H1 (cell line): ENCODE measurements at regions not wholly inside any gene's neighbourhood (a gene's known extent, or its start where the extent isn't known, plus 50 kb on each side); places are given as distances from the start of the nearest gene placed in this dataset.

Experiments
- CTCF ChIA-PET: fragments of 300-600 bp; sonication (Branson Sonifier 250); formaldehyde crosslinking; loops from one replicate; lab custom pipeline; 2021; ENCODE audit not compliant: partially characterized antibody; lab: Charles Lee
- POLR2A ChIA-PET: fragments of 300-600 bp; sonication (Branson Sonifier 250); formaldehyde crosslinking; loops from one replicate; lab custom pipeline; 2021; ENCODE audit warnings: inconsistent platforms; ENCODE audit not compliant: partially characterized antibody; lab: Charles Lee
- DNase-seq, 2 experiments: peaks; one replicate each; pipeline versions ENCODE4 v3.0.0 to v3.0.0-alpha.2; 2010 to 2022; ENCODE audit warnings: low spot score in 2 of 2, low read depth in 1 of 2, mixed read lengths in 1 of 2
- FAIRE-seq: peaks from 2 replicates; lab custom pipeline; 2011; peaks lifted over from hg19 to GRCh38; lab: Jason Lieb, UNC
- H2AFZ ChIP-seq: 2 replicates; pipeline ENCODE4 v1.8.1; 2012; ENCODE audit warnings: low read length, inconsistent platforms
- H2AK5ac ChIP-seq: 2 replicates; pipeline ENCODE4 v1.6.1; 2013; ENCODE audit warnings: low read depth, low read length
- H2BK120ac ChIP-seq: replicated peaks from 2 replicates; pipeline ENCODE3; 2013; ENCODE audit warnings: low read depth, low read length, inconsistent platforms
- H2BK12ac ChIP-seq: 2 replicates; pipeline ENCODE4 v1.6.1; 2013; ENCODE audit warnings: low read depth, low read length
- H2BK15ac ChIP-seq: 2 replicates; pipeline ENCODE4 v1.6.1; 2013; ENCODE audit warnings: low read length
- H2BK20ac ChIP-seq: 2 replicates; pipeline ENCODE4 v1.6.1; 2013; ENCODE audit warnings: low read length
- H2BK5ac ChIP-seq: 2 replicates; pipeline ENCODE4 v1.6.1; 2013; ENCODE audit warnings: low read depth, low read length
- H3K14ac ChIP-seq: 2 replicates; pipeline ENCODE4 v1.6.1; 2013; ENCODE audit warnings: inconsistent platforms; ENCODE audit not compliant: insufficient read length
- H3K18ac ChIP-seq: 2 replicates; pipeline ENCODE4 v1.6.1; 2013; ENCODE audit warnings: low read length; ENCODE audit errors: extremely low read depth
- H3K23ac ChIP-seq: 2 replicates; pipeline ENCODE4 v1.6.1; 2013; ENCODE audit warnings: inconsistent platforms; ENCODE audit not compliant: insufficient read length
- H3K23me2 ChIP-seq: 2 replicates; pipeline ENCODE4 v1.6.1; 2013; ENCODE audit warnings: low read depth, low read length
- H3K27ac ChIP-seq: 2 replicates; pipeline ENCODE4 v1.6.1; 2011; ENCODE audit warnings: low read depth, low read length, inconsistent platforms
- H3K27me3 ChIP-seq, 4 experiments: replicated peaks in 1 of 4; 1 replicate in 1 of 4; 2 replicates in 3 of 4; pipeline versions ENCODE4 v1.6.1 to v1.8.1; 2011 to 2013; ENCODE audit warnings: low read length in 3 of 4, mild to moderate bottlenecking in 3 of 4, inconsistent platforms in 2 of 4, mixed read lengths in 2 of 4, moderate library complexity in 1 of 4; ENCODE audit not compliant: control insufficient read depth in 3 of 4, insufficient read depth in 3 of 4; ENCODE audit errors: extremely low read depth in 1 of 4
- H3K36me3 ChIP-seq, 4 experiments: 2 replicates each; pipeline versions ENCODE4 v1.6.1 to v1.8.1; 2011 to 2013; ENCODE audit warnings: mild to moderate bottlenecking in 4 of 4, low read length in 3 of 4, moderate library complexity in 2 of 4, control low read depth in 1 of 4, inconsistent platforms in 1 of 4; ENCODE audit not compliant: insufficient read depth in 4 of 4, control insufficient read depth in 2 of 4
- H3K4ac ChIP-seq: replicated peaks from 2 replicates; pipeline ENCODE3; 2013; ENCODE audit warnings: low read length, low read depth, mixed read lengths, inconsistent platforms; ENCODE audit not compliant: insufficient read length
- H3K4me1 ChIP-seq, 4 experiments: replicated peaks in 1 of 4; 1 replicate in 1 of 4; 2 replicates in 3 of 4; pipeline versions ENCODE4 v1.6.1 to v1.8.1; 2011 to 2013; ENCODE audit warnings: low read length in 3 of 4, inconsistent platforms in 2 of 4, mixed read lengths in 1 of 4; ENCODE audit not compliant: insufficient read depth in 4 of 4, control insufficient read depth in 3 of 4
- H3K4me2 ChIP-seq, 2 experiments: 2 replicates each; pipeline versions ENCODE4 v1.6.1 to v1.8.1; 2011 to 2013; ENCODE audit warnings: low read depth in 2 of 2, low read length in 2 of 2, control low read depth in 1 of 2, inconsistent platforms in 1 of 2, mild to moderate bottlenecking in 1 of 2; ENCODE audit not compliant: insufficient read depth in 1 of 2
- H3K4me3 ChIP-seq, 4 experiments: fragments of 200-600, 300-600 bp in 1 of 4; sonication (generic), shearing (Covaris generic), sonication (Bioruptor Twin) in 1 of 4; 2 replicates each; pipeline versions ENCODE4 v1.5.1 to v1.8.1; 2011 to 2016; ENCODE audit warnings: low read length in 4 of 4, low read depth in 3 of 4, control low read depth in 2 of 4, inconsistent platforms in 2 of 4, mild to moderate bottlenecking in 2 of 4, mixed read lengths in 1 of 4, moderate library complexity in 1 of 4; ENCODE audit not compliant: insufficient read depth in 2 of 4; ENCODE audit errors: extremely low read depth in 1 of 4
- H3K56ac ChIP-seq: replicated peaks from 2 replicates; pipeline ENCODE3; 2013; ENCODE audit warnings: low read depth, mild to moderate bottlenecking, mixed read lengths, low read length, inconsistent platforms; ENCODE audit not compliant: insufficient read length
- H3K79me1 ChIP-seq: 2 replicates; pipeline ENCODE4 v1.6.1; 2013; ENCODE audit warnings: low read depth, low read length, control low read depth
- H3K79me2 ChIP-seq, 2 experiments: 2 replicates each; pipeline versions ENCODE4 v1.6.1 to v1.8.1; 2012 to 2013; ENCODE audit warnings: low read length in 2 of 2, mild to moderate bottlenecking in 2 of 2, inconsistent platforms in 1 of 2; ENCODE audit not compliant: insufficient read depth in 2 of 2, control insufficient read depth in 1 of 2
- H3K9ac ChIP-seq, 4 experiments: replicated peaks in 1 of 4; 1 replicate in 1 of 4; 2 replicates in 3 of 4; pipeline versions ENCODE4 v1.6.1 to v1.8.1; 2011 to 2013; ENCODE audit warnings: low read depth in 3 of 4, low read length in 3 of 4, control low read depth in 2 of 4, mild to moderate bottlenecking in 2 of 4, moderate library complexity in 2 of 4, inconsistent platforms in 1 of 4; ENCODE audit errors: extremely low read depth in 1 of 4
- H3K9me3 ChIP-seq, 2 experiments: 2 replicates each; pipeline versions ENCODE4 v1.6.1 to v1.8.1; 2012 to 2013; ENCODE audit warnings: mild to moderate bottlenecking in 2 of 2, moderate library complexity in 2 of 2, control low read depth in 1 of 2, inconsistent platforms in 1 of 2, low read depth in 1 of 2, low read length in 1 of 2, mixed read lengths in 1 of 2; ENCODE audit not compliant: insufficient read depth in 2 of 2
- H4K20me1 ChIP-seq, 2 experiments: replicated peaks in 1 of 2; 2 replicates each; pipeline versions ENCODE3 to v1.8.1; 2011 to 2013; ENCODE audit warnings: inconsistent platforms in 2 of 2, low read length in 2 of 2, mild to moderate bottlenecking in 1 of 2; ENCODE audit not compliant: insufficient read depth in 2 of 2, control insufficient read depth in 1 of 2
- H4K5ac ChIP-seq: 2 replicates; pipeline ENCODE4 v1.6.1; 2013; ENCODE audit warnings: low read length, low read depth, mixed read lengths, inconsistent platforms; ENCODE audit not compliant: insufficient read length
- H4K8ac ChIP-seq: 2 replicates; pipeline ENCODE4 v1.8.0; 2013; ENCODE audit warnings: mild to moderate bottlenecking, moderate library complexity, low read length, inconsistent platforms; ENCODE audit not compliant: insufficient read depth; ENCODE audit errors: extremely low read depth
- H4K91ac ChIP-seq: replicated peaks from 2 replicates; pipeline ENCODE3; 2013; ENCODE audit warnings: low read length, mixed read lengths, inconsistent platforms; ENCODE audit not compliant: insufficient read length
- BACH1 ChIP-seq: IDR thresholded peaks from 2 replicates; pipeline ENCODE4 v1.6.1; 2012; ENCODE audit warnings: low read length, improper control_type of control experiment
- SUZ12 ChIP-seq: fragments of 200-600 bp; sonication (generic); IDR thresholded peaks from 2 replicates; pipeline ENCODE4 v1.6.1; 2012; ENCODE audit warnings: mild to moderate bottlenecking, inconsistent platforms, low read length, moderate library complexity, mixed read lengths
- TAF7 ChIP-seq: optimal IDR thresholded peaks from 2 replicates; pipeline ENCODE3; 2011; ENCODE audit warnings: low read depth, mild to moderate bottlenecking, inconsistent platforms, low read length, moderate library complexity, borderline replicate concordance
- TCF12 ChIP-seq: IDR thresholded peaks from 2 replicates; pipeline ENCODE4 v1.6.1; 2011; ENCODE audit warnings: low read depth, mild to moderate bottlenecking, low read length

- Histone ChIP-seq H2AFZ (no peak overlapping the region), H3K36me3 (no peaks in the 10 kb centered on the region), H3K4ac (no peak overlapping the region), H3K18ac (no peak overlapping the region), H4K20me1 (no peaks in the 10 kb centered on the region), H4K5ac (no peak overlapping the region), H2BK15ac (no peak overlapping the region), H3K14ac (no peak overlapping the region), H2BK5ac (no peak overlapping the region), H3K4me2 (no peak overlapping the region), H3K79me1 (no peaks in the 10 kb centered on the region), H3K23me2 (no peaks in the 10 kb centered on the region), H3K4me3 (no peak overlapping the region), H3K9me3 (no peaks in the 10 kb centered on the region), H4K8ac (no peak overlapping the region), H3K27me3 (no peaks in the 10 kb centered on the region), H3K9ac (no peak overlapping the region), H3K27ac (no peak overlapping the region), H3K4me1 (no peaks in the 10 kb centered on the region), H3K79me2 (no peaks in the 10 kb centered on the region), H3K56ac (no peak overlapping the region), H3K23ac (no peak overlapping the region), H4K91ac (no peak overlapping the region), H2BK12ac (no peak overlapping the region), H2AK5ac (no peak overlapping the region), H2BK120ac (no peak overlapping the region), H2BK20ac (no peak overlapping the region)
- ChIA-PET POLR2A (no interaction called here), CTCF (no interaction called here)
- DNase-seq (no peak), FAIRE-seq (no peak)
- TF ChIP-seq BACH1 (no peak), SUZ12 (no peak), TAF7 (no peak), TCF12 (no peak)
These were observed 218.8 kb upstream of the ZEB2 start for GRCh38 chr2:144738749-144739148.
